ENCODE measurements at regions not wholly inside any gene's neighbourhood (a gene's known extent, or its start where the extent isn't known, plus 50 kb on each side); places are given as distances from the start of the nearest gene placed in this dataset.

GRCh38 chr7:156456032-156456431, 184.5 kb upstream of the RNF32 start:
- no peak for TF ChIP-seq EP300 (IDR thresholded peaks at IDR 0.05)
- no peak for TF ChIP-seq POLR2A (IDR thresholded peaks at IDR 0.05)

All from ovary (tissue), 1 donor.